8988T (cell line): ENCODE measurements at regions not wholly inside any gene's neighbourhood (a gene's known extent, or its start where the extent isn't known, plus 50 kb on each side); places are given as distances from the start of the nearest gene placed in this dataset.

Source experiments
- DNase-seq: peaks from one replicate; pipeline ENCODE4 v3.0.0; 2011

- no peak for DNase-seq
Measured at GRCh38 chr5:57690724-57691123, 208.1 kb upstream of the ACTBL2 start.

- no peak for DNase-seq
Measured at GRCh38 chr5:57687596-57687995, 205.0 kb upstream of the ACTBL2 start.

GRCh38 chr5:57685516-57686255 is 203.1 kb upstream of the ACTBL2 start:
- DNase-seq, result no peak

GRCh38 chr5:57684299-57684702 is 201.7 kb upstream of the ACTBL2 start:
- DNase-seq, result no peak

- no peak for DNase-seq
Measured at GRCh38 chr5:57683036-57683630, 200.5 kb upstream of the ACTBL2 start.

GRCh38 chr5:57681942-57682341 is 199.3 kb upstream of the ACTBL2 start:
- DNase-seq, result no peak

GRCh38 chr5:57680686-57681085 is 198.1 kb upstream of the ACTBL2 start:
- DNase-seq, result no peak

GRCh38 chr5:57677235-57677634 is 194.6 kb upstream of the ACTBL2 start:
- DNase-seq, result no peak

GRCh38 chr5:57676222-57677098 is 193.8 kb upstream of the ACTBL2 start:
- DNase-seq, result no peak

- no peak for DNase-seq
Measured at GRCh38 chr5:57675236-57675635, 192.6 kb upstream of the ACTBL2 start.

- DNase-seq, result no peak
Measured at GRCh38 chr5:57671371-57671770, 188.8 kb upstream of the ACTBL2 start.

- no peak for DNase-seq
Measured at GRCh38 chr5:57666582-57666981, 184.0 kb upstream of the ACTBL2 start.

GRCh38 chr5:57665146-57665936 is 182.7 kb upstream of the ACTBL2 start:
- DNase-seq, result no peak

- DNase-seq, result no peak
Measured at GRCh38 chr5:57664700-57665099, 182.1 kb upstream of the ACTBL2 start.

- no peak for DNase-seq
Measured at GRCh38 chr5:57663466-57663865, 180.9 kb upstream of the ACTBL2 start.

GRCh38 chr5:57662991-57663390 is 180.4 kb upstream of the ACTBL2 start:
- DNase-seq, result no peak

GRCh38 chr5:57659886-57660285 is 177.3 kb upstream of the ACTBL2 start:
- no peak for DNase-seq

GRCh38 chr5:57658018-57658417 is 175.4 kb upstream of the ACTBL2 start:
- DNase-seq, result no peak

- no peak for DNase-seq
Measured at GRCh38 chr5:57655228-57655627, 172.6 kb upstream of the ACTBL2 start.

- DNase-seq, result no peak
Measured at GRCh38 chr5:57653636-57654290, 171.2 kb upstream of the ACTBL2 start.

- DNase-seq, result no peak
Measured at GRCh38 chr5:57651127-57651526, 168.5 kb upstream of the ACTBL2 start.

- DNase-seq, result no peak
Measured at GRCh38 chr5:57650360-57651069, 167.9 kb upstream of the ACTBL2 start.
